Mesothelial cell of epicardium (in vitro differentiated cells): ENCODE measurements at regions not wholly inside any gene's neighbourhood (a gene's known extent, or its start where the extent isn't known, plus 50 kb on each side); places are given as distances from the start of the nearest gene placed in this dataset.
"Not testable (repeated sequence)": the region's sequence is repeated elsewhere in the genome, so short reads cannot be mapped to it uniquely, and the experiment has no call there.

ENCODE experiments used
- DNase-seq, 2 experiments: peaks; one replicate each; pipeline ENCODE4 v3.0.0; 2021; ENCODE audit warnings: low spot score in 2 of 2; ENCODE audit not compliant: unreplicated experiment in 2 of 2
- H3K27ac Mint-ChIP-seq: 2 replicates; pipeline ENCODE4 v1.8.0; 2021; ENCODE audit warnings: mixed read lengths
- H3K27me3 Mint-ChIP-seq: 2 replicates; pipeline ENCODE4 v1.8.0; 2021; ENCODE audit warnings: low read depth, mixed read lengths
- H3K36me3 Mint-ChIP-seq: 2 replicates; pipeline ENCODE4 v1.8.0; 2021; ENCODE audit warnings: mixed read lengths
- H3K4me1 Mint-ChIP-seq: 2 replicates; pipeline ENCODE4 v1.8.0; 2021; ENCODE audit warnings: mixed read lengths
- H3K4me3 Mint-ChIP-seq: 2 replicates; pipeline ENCODE4 v1.8.0; 2021; ENCODE audit warnings: mild to moderate bottlenecking, moderate library complexity, mixed read lengths
- H3K9me3 Mint-ChIP-seq: 2 replicates; pipeline ENCODE4 v1.8.0; 2021; ENCODE audit warnings: mixed read lengths
- CTCF ChIP-seq: fragments of 200-600 bp; sonication (generic); IDR thresholded peaks from one replicate; pipeline ENCODE4 v1.5.0; 2021; ENCODE audit warnings: antibody characterized with exemption; ENCODE audit not compliant: unreplicated experiment

GRCh38 chr4:43148481-43148880 is 256.0 kb downstream of the GRXCR1 start:
- no peak for TF ChIP-seq CTCF
- Mint-ChIP-seq H3K4me1 (no peaks in the 10 kb centered on the region), H3K36me3 (no peaks in the 10 kb centered on the region), H3K27ac (no peak overlapping the region), H3K9me3 (peaks cover 7% of the 10 kb centered on the region), H3K27me3 (peaks cover 14% of the 10 kb centered on the region), H3K4me3 (no peak overlapping the region)
- DNase-seq = no peak

- no peak overlapping the region for H3K4me3 Mint-ChIP-seq
- no peak overlapping the region for H3K27ac Mint-ChIP-seq
- no peak for DNase-seq
- H3K27me3 Mint-ChIP-seq = no peaks in the 10 kb centered on the region
- H3K4me1 Mint-ChIP-seq = no peaks in the 10 kb centered on the region
- H3K9me3 Mint-ChIP-seq = peaks cover 5% of the 10 kb centered on the region
- no peaks in the 10 kb centered on the region for H3K36me3 Mint-ChIP-seq
- TF ChIP-seq CTCF = no peak
Measured at GRCh38 chr4:43163101-43163792, 270.7 kb downstream of the GRXCR1 start.

GRCh38 chr4:43189741-43190140 is 297.2 kb downstream of the GRXCR1 start:
- Mint-ChIP-seq H3K4me1 (no peaks in the 10 kb centered on the region), H3K4me3 (no peak overlapping the region), H3K27ac (no peak overlapping the region), H3K27me3 (peaks cover 7% of the 10 kb centered on the region), H3K9me3 (peaks cover 3% of the 10 kb centered on the region), H3K36me3 (no peaks in the 10 kb centered on the region)
- TF ChIP-seq CTCF = no peak
- DNase-seq = no peak

GRCh38 chr4:43212576-43212975 is 320.1 kb downstream of the GRXCR1 start:
- H3K36me3 Mint-ChIP-seq, DNase-seq, H3K9me3 Mint-ChIP-seq, H3K27ac Mint-ChIP-seq, H3K4me3 Mint-ChIP-seq, H3K27me3 Mint-ChIP-seq, H3K4me1 Mint-ChIP-seq: not testable (repeated sequence)

- Mint-ChIP-seq H3K4me1 (no peaks in the 10 kb centered on the region), H3K27ac (no peak overlapping the region), H3K9me3 (no peaks in the 10 kb centered on the region), H3K4me3 (no peak overlapping the region), H3K36me3 (no peaks in the 10 kb centered on the region), H3K27me3 (peaks cover 8% of the 10 kb centered on the region)
- DNase-seq = no peak
- no peak for TF ChIP-seq CTCF
Measured at GRCh38 chr4:43223820-43224219, 331.3 kb downstream of the GRXCR1 start.

- Mint-ChIP-seq H3K4me3 (no peak overlapping the region), H3K27me3 (peaks cover 12% of the 10 kb centered on the region), H3K4me1 (no peaks in the 10 kb centered on the region), H3K36me3 (no peaks in the 10 kb centered on the region), H3K9me3 (no peaks in the 10 kb centered on the region), H3K27ac (no peak overlapping the region)
- TF ChIP-seq CTCF = no peak
- no peak for DNase-seq
Measured at GRCh38 chr4:43224559-43224958, 332.0 kb downstream of the GRXCR1 start.
